Body of pancreas (tissue), 4 donors: ENCODE measurements at regions not wholly inside any gene's neighbourhood (a gene's known extent, or its start where the extent isn't known, plus 50 kb on each side); places are given as distances from the start of the nearest gene placed in this dataset.

Experiments
- ATAC-seq: fragments of 150-250 bp; one replicate; pipeline ENCODE4 v1.9.1; 2016
- DNase-seq, 4 donors: peaks; one replicate each; pipeline ENCODE4 v3.0.0-alpha.2; 2019
- H3K27ac ChIP-seq, 4 donors: fragments of 200-600 bp; sonication (generic); 1 replicate in 3 of 4; 2 replicates in 1 of 4; pipeline versions ENCODE4 v1.5.1 to v1.6.1; 2016 to 2019; ENCODE audit warnings: mild to moderate bottlenecking in 1 of 4, mixed read lengths in 1 of 4, moderate library complexity in 1 of 4
- H3K27me3 ChIP-seq, 2 donors: fragments of 200-600 bp; sonication (generic); one replicate each; pipeline ENCODE4 v1.6.0; 2016; ENCODE audit warnings: mild to moderate bottlenecking in 1 of 2
- H3K36me3 ChIP-seq, 2 donors: fragments of 200-600 bp; sonication (generic); replicated peaks in 1 of 2; 2 replicates each; pipeline ENCODE4 v1.5.1; 2016; ENCODE audit warnings: low read depth in 2 of 2; ENCODE audit not compliant: insufficient read depth in 1 of 2
- H3K4me1 ChIP-seq: fragments of 200-600 bp; sonication (generic); one replicate; pipeline ENCODE4 v1.6.0; 2016
- H3K4me3 ChIP-seq, 2 donors: fragments of 200-600 bp; sonication (generic); 1 replicate in 1 of 2; 2 replicates in 1 of 2; pipeline ENCODE4 v1.5.1; 2016 to 2019
- H3K9me3 ChIP-seq, 3 donors: fragments of 200-600 bp; sonication (generic); 1 replicate in 2 of 3; 2 replicates in 1 of 3; pipeline ENCODE4 v1.5.1; 2016
- POLR2A ChIP-seq, 3 donors: fragments of 450-650 bp; IDR thresholded peaks; one replicate each; pipeline ENCODE4 v1.6.1; 2016; ENCODE audit warnings: antibody characterized with exemption in 3 of 3, mild to moderate bottlenecking in 2 of 3
- WGBS, 2 donors: methylation state at CpG; one replicate each; pipeline ENCODE4 v1.1.5; 2017; 5-methylcytosine and 5-hydroxymethylcytosine counted together
- intact Hi-C: fragments of 100-400 bp; cut with DNase I; formaldehyde crosslinking; loops from one replicate; pipeline ENCODE4 v1.15.1; 2023
- TF ChIP-seq, protein P1 (sequence below), 7 experiments: fragments of 450-650 bp in 4 of 7; fragments of 200-600 bp in 3 of 7; sonication (generic) in 3 of 7; IDR thresholded peaks; one replicate each; pipeline ENCODE4 v1.5.1; 2016 to 2019; ENCODE audit warnings: antibody characterized with exemption in 7 of 7

DNA sequence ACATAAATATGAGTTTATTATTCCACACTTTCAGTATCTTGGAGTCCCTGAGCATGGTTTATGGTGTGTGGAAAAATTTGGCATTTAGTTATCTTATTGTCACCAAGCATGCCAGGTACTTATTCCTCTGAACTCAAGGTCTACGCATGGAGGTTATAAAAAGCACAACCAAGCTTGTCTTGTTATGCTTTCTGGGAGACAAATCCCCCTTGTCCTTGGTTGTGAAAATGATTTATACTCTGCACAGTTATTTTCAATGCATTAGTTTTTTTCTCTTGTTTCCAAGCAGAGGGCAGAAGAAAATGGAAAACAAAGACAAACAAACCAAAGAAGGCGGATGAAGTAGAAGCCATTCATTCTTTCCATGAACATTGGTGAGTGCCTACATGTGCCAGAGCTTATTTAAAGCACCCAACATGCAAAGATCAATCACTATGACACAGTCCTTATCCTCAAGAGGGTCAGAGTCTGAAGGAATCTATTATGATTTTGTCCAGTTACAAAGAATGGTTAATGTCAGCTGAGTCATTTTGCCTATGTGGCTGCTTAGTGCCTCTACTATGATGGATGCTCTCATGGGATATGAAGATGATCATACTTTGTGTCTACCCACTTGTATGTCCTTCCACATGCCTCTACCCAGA, 323.1 kb downstream of the TENT4A start:
- ATAC-seq (no peak), DNase-seq (no peak)
- intact Hi-C loops, result no loop called here
- TF ChIP-seq, protein P1, sequence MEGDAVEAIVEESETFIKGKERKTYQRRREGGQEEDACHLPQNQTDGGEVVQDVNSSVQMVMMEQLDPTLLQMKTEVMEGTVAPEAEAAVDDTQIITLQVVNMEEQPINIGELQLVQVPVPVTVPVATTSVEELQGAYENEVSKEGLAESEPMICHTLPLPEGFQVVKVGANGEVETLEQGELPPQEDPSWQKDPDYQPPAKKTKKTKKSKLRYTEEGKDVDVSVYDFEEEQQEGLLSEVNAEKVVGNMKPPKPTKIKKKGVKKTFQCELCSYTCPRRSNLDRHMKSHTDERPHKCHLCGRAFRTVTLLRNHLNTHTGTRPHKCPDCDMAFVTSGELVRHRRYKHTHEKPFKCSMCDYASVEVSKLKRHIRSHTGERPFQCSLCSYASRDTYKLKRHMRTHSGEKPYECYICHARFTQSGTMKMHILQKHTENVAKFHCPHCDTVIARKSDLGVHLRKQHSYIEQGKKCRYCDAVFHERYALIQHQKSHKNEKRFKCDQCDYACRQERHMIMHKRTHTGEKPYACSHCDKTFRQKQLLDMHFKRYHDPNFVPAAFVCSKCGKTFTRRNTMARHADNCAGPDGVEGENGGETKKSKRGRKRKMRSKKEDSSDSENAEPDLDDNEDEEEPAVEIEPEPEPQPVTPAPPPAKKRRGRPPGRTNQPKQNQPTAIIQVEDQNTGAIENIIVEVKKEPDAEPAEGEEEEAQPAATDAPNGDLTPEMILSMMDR (IDR thresholded peaks at IDR 0.05), result no peak
- no peak for TF ChIP-seq POLR2A (IDR thresholded peaks at IDR 0.05)
- no peaks in the 10 kb centered on the region for H3K36me3 ChIP-seq
- H3K4me3 ChIP-seq, result no peak overlapping the region
- no peaks in the 10 kb centered on the region for H3K9me3 ChIP-seq
- no peak overlapping the region for H3K27ac ChIP-seq
- no peaks in the 10 kb centered on the region for H3K27me3 ChIP-seq
- WGBS, 2 donors, result 68% methylated on average over 2 of the region's 2 CpGs
- H3K4me1 ChIP-seq, result no peaks in the 10 kb centered on the region

DNA sequence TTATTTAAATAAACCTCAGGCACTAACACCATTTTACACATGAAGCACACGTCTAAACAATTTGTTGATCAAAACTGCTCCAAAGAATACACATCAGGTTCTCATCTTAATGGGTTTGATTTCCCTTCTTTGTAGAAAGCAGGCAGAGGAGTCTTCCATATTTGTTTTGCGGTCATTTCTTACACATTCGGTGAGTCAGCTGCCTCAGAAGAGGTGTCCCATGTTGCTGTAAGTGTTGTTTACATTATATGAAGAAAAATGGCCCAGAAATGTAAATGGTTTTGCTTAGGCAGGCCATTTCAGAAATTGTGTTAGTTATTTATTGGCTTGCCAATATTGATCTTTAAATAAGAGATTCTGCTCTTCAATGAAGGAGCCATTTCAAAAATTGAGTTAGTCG, 325.8 kb downstream of the TENT4A start:
- WGBS, 2 donors, result 74 to 84% methylated on average over 4 of the region's 4 CpGs
- no peaks in the 10 kb centered on the region for H3K36me3 ChIP-seq
- H3K27me3 ChIP-seq, result no peaks in the 10 kb centered on the region
- no peaks in the 10 kb centered on the region for H3K4me1 ChIP-seq
- no peak overlapping the region for H3K27ac ChIP-seq
- ATAC-seq (no peak), DNase-seq (no peak)
- no peaks in the 10 kb centered on the region for H3K9me3 ChIP-seq
- TF ChIP-seq POLR2A (IDR thresholded peaks at IDR 0.05), result no peak
- TF ChIP-seq, protein P1 (IDR thresholded peaks at IDR 0.05), result no peak
- intact Hi-C loops, result no loop called here
- H3K4me3 ChIP-seq, result no peak overlapping the region

DNA sequence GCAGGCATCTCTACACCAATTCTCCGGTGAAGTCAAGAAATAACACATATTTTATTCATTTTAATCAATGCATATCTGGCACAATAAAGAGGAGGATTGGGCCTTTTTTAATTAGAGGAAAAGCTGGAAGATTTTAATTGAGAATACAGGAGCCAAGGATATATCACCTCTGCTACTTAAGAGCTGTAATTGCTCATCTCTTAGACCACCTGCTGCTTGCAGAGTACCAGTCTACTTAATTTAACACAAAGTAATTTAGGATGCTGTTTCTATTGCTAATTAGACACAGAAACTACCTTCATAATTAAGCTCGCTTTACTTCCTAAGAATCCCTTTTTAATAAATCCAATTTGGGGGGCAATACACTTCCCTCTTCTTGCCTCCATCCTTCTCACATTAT, 326.9 kb downstream of the TENT4A start:
- no peak for DNase-seq
- no peaks in the 10 kb centered on the region for H3K9me3 ChIP-seq
- H3K27me3 ChIP-seq, result no peaks in the 10 kb centered on the region
- no peak overlapping the region for H3K4me3 ChIP-seq
- H3K4me1 ChIP-seq, result no peaks in the 10 kb centered on the region
- TF ChIP-seq, protein P1 (IDR thresholded peaks at IDR 0.05), result no peak
- no peak for TF ChIP-seq POLR2A (IDR thresholded peaks at IDR 0.05)
- intact Hi-C loops, result no loop called here
- H3K36me3 ChIP-seq, result no peaks in the 10 kb centered on the region
- no peak overlapping the region for H3K27ac ChIP-seq
- ATAC-seq, result no peak
- WGBS, 2 donors, result 95 to 97% methylated on average over 2 of the region's 2 CpGs

DNA sequence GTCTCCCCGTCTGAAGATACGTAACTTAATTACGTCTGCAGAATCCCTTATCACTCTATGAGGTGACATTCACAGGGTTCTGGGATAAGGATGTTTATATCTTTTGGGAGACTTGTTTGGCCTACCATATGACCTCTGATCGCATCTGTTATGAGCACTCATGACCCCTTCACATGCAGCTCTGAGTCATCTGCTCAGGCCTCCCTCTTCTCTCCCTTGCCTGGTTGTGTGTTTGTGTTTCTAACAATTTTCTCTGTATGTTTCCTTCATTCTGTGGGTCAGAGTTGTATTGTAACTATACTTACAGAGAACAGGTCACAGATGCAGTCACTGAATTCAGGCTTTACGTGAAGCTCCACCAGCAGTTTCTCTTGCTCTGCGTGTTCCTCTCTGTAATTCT, 330.6 kb downstream of the TENT4A start:
- Histone ChIP-seq H3K27ac (no peak overlapping the region), H3K36me3 (no peaks in the 10 kb centered on the region), H3K4me1 (peaks cover 15% of the 10 kb centered on the region), H3K27me3 (no peaks in the 10 kb centered on the region), H3K9me3 (no peaks in the 10 kb centered on the region), H3K4me3 (no peak overlapping the region)
- WGBS, 2 donors, result 87 to 90% methylated on average over 6 of the region's 6 CpGs
- ATAC-seq (no peak), DNase-seq (no peak)
- TF ChIP-seq POLR2A (IDR thresholded peaks at IDR 0.05), result no peak
- TF ChIP-seq, protein P1 (IDR thresholded peaks at IDR 0.05), result no peak
- intact Hi-C loops, result no loop called here
